Muscle layer of duodenum (tissue), 2 donors: ENCODE measurements at regions not wholly inside any gene's neighbourhood (a gene's known extent, or its start where the extent isn't known, plus 50 kb on each side); places are given as distances from the start of the nearest gene placed in this dataset.
A peak's percentile ranks its signal among the peaks of the same experiment; 100 is the strongest.
"Not testable (repeated sequence)": the region's sequence is repeated elsewhere in the genome, so short reads cannot be mapped to it uniquely, and the experiment has no call there.

Experiments
- H3K27ac ChIP-seq: one replicate; pipeline ENCODE4 v1.7.0; 2013; ENCODE audit warnings: mild to moderate bottlenecking, low read length
- H3K27me3 ChIP-seq: one replicate; pipeline ENCODE4 v1.7.0; 2013; ENCODE audit warnings: low read depth, mild to moderate bottlenecking, control low read depth, low read length
- H3K36me3 ChIP-seq, 2 donors: one replicate each; pipeline ENCODE4 v1.7.0; 2013; ENCODE audit warnings: low read length in 2 of 2, control low read depth in 1 of 2, mild to moderate bottlenecking in 1 of 2; ENCODE audit not compliant: insufficient read depth in 2 of 2, control insufficient read depth in 1 of 2
- H3K4me1 ChIP-seq, 2 donors: one replicate each; pipeline ENCODE4 v1.7.0; 2013; ENCODE audit warnings: low read length in 2 of 2, mild to moderate bottlenecking in 2 of 2, control low read depth in 1 of 2, moderate library complexity in 1 of 2; ENCODE audit not compliant: insufficient read depth in 2 of 2, control insufficient read depth in 1 of 2
- H3K4me3 ChIP-seq, 2 donors: one replicate each; pipeline ENCODE4 v1.7.0; 2013; ENCODE audit warnings: low read length in 2 of 2, low read depth in 1 of 2, mild to moderate bottlenecking in 1 of 2
- H3K9me3 ChIP-seq, 2 donors: one replicate each; pipeline ENCODE4 v1.7.0; 2013; ENCODE audit warnings: low read length in 2 of 2, control low read depth in 1 of 2, mild to moderate bottlenecking in 1 of 2; ENCODE audit not compliant: control insufficient read depth in 1 of 2
- donor health status: healthy.

DNA sequence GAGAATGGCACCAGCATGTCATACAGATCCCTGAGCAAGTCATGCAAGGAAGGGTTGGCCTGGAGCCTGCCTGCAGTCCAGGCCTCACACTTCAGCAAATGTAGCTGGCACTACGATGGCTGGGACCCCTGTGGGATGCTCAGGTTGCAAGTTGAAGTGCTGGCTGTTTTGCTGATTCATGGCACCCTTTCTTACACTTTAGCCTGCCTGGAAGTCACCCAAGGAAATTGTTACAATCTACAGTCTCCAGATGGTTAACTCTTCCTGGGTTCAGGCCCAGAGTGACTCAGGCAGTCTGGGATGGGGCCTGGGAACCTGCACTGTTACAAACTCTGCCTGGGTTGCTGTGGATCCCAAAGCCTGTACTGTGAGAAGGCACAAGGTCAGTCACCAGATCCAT, 91.0 kb upstream of the SLC6A11 start:
- no peak overlapping the region for H3K27ac ChIP-seq
- H3K4me3 ChIP-seq: no peak overlapping the region
- no peaks in the 10 kb centered on the region for H3K27me3 ChIP-seq
- no peaks in the 10 kb centered on the region for H3K36me3 ChIP-seq
- H3K9me3 ChIP-seq: no peaks in the 10 kb centered on the region
- no peaks in the 10 kb centered on the region for H3K4me1 ChIP-seq

GRCh38 chr3:10725846-10726245, 90.2 kb upstream of the SLC6A11 start:
- no peaks in the 10 kb centered on the region for H3K27me3 ChIP-seq
- H3K36me3 ChIP-seq: no peaks in the 10 kb centered on the region
- H3K9me3 ChIP-seq: no peaks in the 10 kb centered on the region
- H3K27ac ChIP-seq: no peak overlapping the region
- no peaks in the 10 kb centered on the region for H3K4me1 ChIP-seq
- H3K4me3 ChIP-seq: no peak overlapping the region

GRCh38 chr3:10726787-10727186, 89.2 kb upstream of the SLC6A11 start:
- H3K4me1 ChIP-seq: no peaks in the 10 kb centered on the region
- no peaks in the 10 kb centered on the region for H3K9me3 ChIP-seq
- H3K27ac ChIP-seq: no peak overlapping the region
- H3K4me3 ChIP-seq: no peak overlapping the region
- H3K36me3 ChIP-seq: no peaks in the 10 kb centered on the region
- no peaks in the 10 kb centered on the region for H3K27me3 ChIP-seq

DNA sequence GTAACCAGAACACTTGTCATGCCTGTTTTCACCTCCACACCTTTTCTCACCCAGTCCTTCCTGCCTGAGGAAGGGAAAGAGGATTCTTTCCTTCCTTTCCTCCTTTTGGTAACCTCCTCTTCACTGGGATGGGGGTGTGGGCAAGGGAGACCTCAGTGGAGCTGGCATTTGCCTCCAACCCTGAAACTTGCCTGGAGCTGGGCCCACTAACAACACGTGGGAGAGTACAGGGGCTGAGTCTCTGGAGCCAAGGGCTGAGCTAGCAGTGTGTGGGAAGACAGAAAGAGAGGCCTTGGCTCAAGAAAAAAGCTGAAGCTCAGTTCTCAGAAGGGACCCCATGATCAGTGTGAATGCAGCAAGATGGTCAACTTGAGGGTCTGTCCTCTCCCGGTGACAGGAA, 86.6 kb upstream of the SLC6A11 start:
- peaks cover 8 to 22% of the 10 kb centered on the region in 2 donors for H3K9me3 ChIP-seq
- H3K36me3 ChIP-seq: no peaks in the 10 kb centered on the region
- no peak overlapping the region for H3K4me3 ChIP-seq
- no peaks in the 10 kb centered on the region for H3K4me1 ChIP-seq
- no peaks in the 10 kb centered on the region for H3K27me3 ChIP-seq
- no peak overlapping the region for H3K27ac ChIP-seq

- no peaks in the 10 kb centered on the region for H3K36me3 ChIP-seq
- no peak overlapping the region for H3K27ac ChIP-seq
- peaks cover 8 to 22% of the 10 kb centered on the region in 2 donors for H3K9me3 ChIP-seq
- H3K27me3 ChIP-seq: no peaks in the 10 kb centered on the region
- no peak overlapping the region for H3K4me3 ChIP-seq
- H3K4me1 ChIP-seq: no peaks in the 10 kb centered on the region
Measured at GRCh38 chr3:10732292-10732691, 83.7 kb upstream of the SLC6A11 start.

GRCh38 chr3:10733297-10733696, 82.7 kb upstream of the SLC6A11 start:
- Histone ChIP-seq H3K36me3 (no peaks in the 10 kb centered on the region), H3K27me3 (no peaks in the 10 kb centered on the region), H3K9me3 (peaks cover 8 to 22% of the 10 kb centered on the region in 2 donors), H3K4me3 (no peak overlapping the region), H3K4me1 (no peaks in the 10 kb centered on the region), H3K27ac (no peak overlapping the region)

DNA sequence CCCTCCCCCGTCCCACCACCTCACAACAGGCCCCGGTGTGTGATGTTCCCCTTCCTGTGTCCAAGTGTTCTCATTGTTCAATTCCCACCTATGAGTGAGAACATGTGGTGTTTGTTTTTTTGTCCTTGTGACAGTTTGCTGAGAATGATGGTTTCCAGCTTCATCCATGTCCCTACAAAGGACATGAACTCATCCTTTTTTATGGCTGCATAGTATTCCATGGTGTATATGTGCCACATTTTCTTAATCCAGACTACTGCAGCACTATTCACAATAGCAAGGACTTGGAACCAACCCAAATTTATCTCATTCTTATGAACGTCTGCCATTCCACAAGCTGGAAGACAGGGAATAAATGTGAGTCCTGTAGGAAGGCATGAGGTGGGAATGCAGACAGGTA, 79.6 kb upstream of the SLC6A11 start:
- not testable (repeated sequence) for H3K27ac ChIP-seq, H3K4me1 ChIP-seq, H3K4me3 ChIP-seq, H3K27me3 ChIP-seq, H3K36me3 ChIP-seq
- H3K9me3 ChIP-seq: peaks cover 8 to 22% of the 10 kb centered on the region in 2 donors

GRCh38 chr3:10737785-10738184, 78.2 kb upstream of the SLC6A11 start:
- Histone ChIP-seq H3K36me3 (no peaks in the 10 kb centered on the region), H3K27ac (no peak overlapping the region), H3K27me3 (peaks cover 6% of the 10 kb centered on the region), H3K9me3 (peaks cover 8 to 14% of the 10 kb centered on the region in 2 donors), H3K4me1 (no peaks in the 10 kb centered on the region), H3K4me3 (no peak overlapping the region)

- Histone ChIP-seq H3K27ac (no peak overlapping the region), H3K4me3 (peak overlapping the region in 1 of 2 donors; percentile 50), H3K27me3 (peaks cover 6% of the 10 kb centered on the region)
Measured at GRCh38 chr3:10738688-10739372, 77.2 kb upstream of the SLC6A11 start.

DNA sequence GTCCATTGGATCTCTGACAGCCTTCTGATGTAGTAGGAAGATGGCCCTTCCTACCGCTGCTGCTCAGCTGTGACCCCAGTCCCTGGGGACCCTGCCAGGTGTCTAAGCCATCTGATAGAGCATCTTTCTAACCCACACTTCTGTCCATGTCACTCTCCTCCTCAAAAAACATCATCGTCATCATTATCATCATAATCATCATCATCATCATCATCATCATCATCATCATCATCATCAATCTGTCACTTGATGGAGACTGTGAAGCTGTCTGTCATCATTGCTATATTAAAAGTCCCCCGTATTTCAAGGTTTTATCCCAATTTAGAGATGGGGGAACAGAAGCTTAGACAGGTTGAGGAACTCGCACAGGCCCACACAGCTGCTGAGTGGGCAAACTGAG, 75.1 kb upstream of the SLC6A11 start:
- no peak overlapping the region for H3K27ac ChIP-seq
- no peaks in the 10 kb centered on the region for H3K4me1 ChIP-seq
- no peaks in the 10 kb centered on the region for H3K9me3 ChIP-seq
- no peak overlapping the region for H3K4me3 ChIP-seq
- peaks cover 6% of the 10 kb centered on the region for H3K27me3 ChIP-seq
- no peaks in the 10 kb centered on the region for H3K36me3 ChIP-seq

More at GRCh38 chr3:10738688-10739372, 77.2 kb upstream of the SLC6A11 start:
- H3K36me3 ChIP-seq: no peaks in the 10 kb centered on the region
- H3K9me3 ChIP-seq: peaks cover 1 to 5% of the 10 kb centered on the region in 2 donors
- no peaks in the 10 kb centered on the region for H3K4me1 ChIP-seq

GRCh38 chr3:10741891-10742671, 73.9 kb upstream of the SLC6A11 start:
- Histone ChIP-seq H3K4me3 (no peak overlapping the region), H3K4me1 (no peaks in the 10 kb centered on the region), H3K27me3 (peaks cover 12% of the 10 kb centered on the region), H3K9me3 (no peaks in the 10 kb centered on the region), H3K27ac (no peak overlapping the region), H3K36me3 (no peaks in the 10 kb centered on the region)
